DMS114 treated with DMSO at 0.1 percent for 48 hours (cell line): ENCODE measurements at regions not wholly inside any gene's neighbourhood (a gene's known extent, or its start where the extent isn't known, plus 50 kb on each side); places are given as distances from the start of the nearest gene placed in this dataset.

Experiments
- DNase-seq: peaks from one replicate; lab custom pipeline; 2025; ENCODE audit not compliant: unreplicated experiment; lab: John Stamatoyannopoulos, UW

GRCh38 chr5:124285071-124285470, 461.4 kb downstream of the ZNF608 start:
- DNase-seq: no peak

DNA sequence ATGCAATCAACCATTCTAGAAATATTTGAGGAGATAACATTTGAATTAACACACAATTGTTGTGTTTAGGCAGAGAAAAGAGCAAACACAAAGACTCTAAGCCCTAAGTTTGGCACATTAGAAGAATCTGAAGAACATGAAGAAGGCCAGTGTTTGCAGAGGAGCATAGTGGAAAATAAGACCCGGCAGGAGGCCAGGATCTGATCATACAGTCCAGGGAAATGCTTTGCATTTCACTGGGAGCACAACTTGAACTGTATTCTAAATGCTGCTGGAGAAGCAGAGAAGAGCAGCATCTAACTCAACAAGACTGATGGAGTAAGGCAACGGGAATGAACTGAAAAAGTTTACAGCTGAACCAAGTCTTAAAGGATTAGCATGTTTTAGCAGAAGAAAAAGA, 463.4 kb downstream of the ZNF608 start:
- no peak for DNase-seq

- no peak for DNase-seq
Measured at GRCh38 chr5:124280079-124280478, 466.4 kb downstream of the ZNF608 start.

DNA sequence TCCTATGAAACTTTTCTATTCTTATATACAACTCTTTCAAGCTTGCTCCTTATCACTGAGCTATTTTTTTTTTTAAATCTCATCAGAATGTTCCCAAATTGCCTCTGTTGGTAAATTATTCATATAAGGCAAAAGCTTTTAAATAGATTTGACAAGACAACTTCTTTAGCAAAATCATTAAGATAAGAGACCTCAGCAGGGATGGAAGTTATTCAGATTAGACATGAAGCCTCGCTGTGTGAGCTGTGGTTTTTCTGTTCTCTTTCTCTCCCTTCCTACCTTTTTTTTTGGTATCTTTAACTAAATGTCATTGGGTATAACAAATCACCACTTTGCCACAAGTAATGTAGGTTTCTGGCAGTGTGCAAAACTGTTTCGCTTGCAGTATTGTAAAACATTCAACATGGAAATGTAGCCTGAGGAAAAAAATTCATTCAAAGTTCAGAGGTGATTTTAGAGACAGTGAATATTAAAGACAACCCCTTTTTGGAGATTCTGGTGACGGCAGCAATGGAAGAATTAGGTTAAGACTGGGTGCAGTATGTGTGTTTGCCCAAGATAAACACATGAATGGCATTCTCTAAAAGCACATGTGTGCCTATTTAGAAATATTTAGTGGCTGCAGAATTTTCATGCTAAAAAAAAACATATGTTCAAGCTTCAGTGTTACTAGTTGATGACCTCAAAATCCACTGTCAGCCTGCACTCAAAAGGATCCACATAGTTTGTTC, 467.1 kb downstream of the ZNF608 start:
- DNase-seq: no peak

DNA sequence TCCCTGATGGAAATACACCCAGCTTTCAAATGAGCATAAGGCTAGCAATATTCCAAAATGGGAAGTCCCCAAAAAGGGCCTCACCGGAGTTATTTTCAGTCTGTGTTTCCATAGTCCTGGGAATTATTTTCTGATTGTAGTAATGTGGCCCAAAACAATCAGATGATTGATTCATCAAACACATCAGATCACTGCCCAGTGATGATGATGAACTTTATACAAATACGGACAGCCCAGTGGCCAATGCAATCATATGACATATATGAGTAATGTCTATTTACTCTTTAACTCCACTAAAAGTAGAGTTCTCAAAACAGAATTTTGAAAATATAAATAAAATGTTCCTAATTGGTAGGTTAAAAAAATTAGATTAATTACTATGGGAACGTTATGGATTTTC, 467.8 kb downstream of the ZNF608 start:
- no peak for DNase-seq

GRCh38 chr5:124277767-124278545, 468.5 kb downstream of the ZNF608 start:
- no peak for DNase-seq

GRCh38 chr5:124276166-124276565, 470.3 kb downstream of the ZNF608 start:
- DNase-seq: no peak

GRCh38 chr5:124274949-124275348, 471.5 kb downstream of the ZNF608 start:
- DNase-seq: no peak

DNA sequence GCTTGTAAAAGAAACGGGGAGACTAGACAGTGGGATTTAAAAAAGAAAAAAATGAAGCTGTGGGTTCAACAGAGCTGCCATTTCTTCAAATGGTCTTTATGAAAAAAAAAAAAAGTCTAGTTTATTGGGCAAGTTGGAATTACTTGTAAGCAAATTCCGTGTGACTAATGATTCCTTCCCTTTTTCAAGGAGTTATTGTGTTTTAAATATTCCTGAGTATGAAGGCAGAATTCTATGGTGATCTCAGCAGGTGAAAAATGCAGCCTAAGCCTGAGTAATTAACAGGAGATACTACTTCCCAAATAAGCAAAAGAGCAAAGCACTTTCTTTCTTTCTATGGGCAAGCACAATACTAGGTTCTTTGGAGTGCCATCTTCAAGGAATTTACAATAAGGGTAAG, 481.9 kb downstream of the ZNF608 start:
- DNase-seq: no peak

DNA sequence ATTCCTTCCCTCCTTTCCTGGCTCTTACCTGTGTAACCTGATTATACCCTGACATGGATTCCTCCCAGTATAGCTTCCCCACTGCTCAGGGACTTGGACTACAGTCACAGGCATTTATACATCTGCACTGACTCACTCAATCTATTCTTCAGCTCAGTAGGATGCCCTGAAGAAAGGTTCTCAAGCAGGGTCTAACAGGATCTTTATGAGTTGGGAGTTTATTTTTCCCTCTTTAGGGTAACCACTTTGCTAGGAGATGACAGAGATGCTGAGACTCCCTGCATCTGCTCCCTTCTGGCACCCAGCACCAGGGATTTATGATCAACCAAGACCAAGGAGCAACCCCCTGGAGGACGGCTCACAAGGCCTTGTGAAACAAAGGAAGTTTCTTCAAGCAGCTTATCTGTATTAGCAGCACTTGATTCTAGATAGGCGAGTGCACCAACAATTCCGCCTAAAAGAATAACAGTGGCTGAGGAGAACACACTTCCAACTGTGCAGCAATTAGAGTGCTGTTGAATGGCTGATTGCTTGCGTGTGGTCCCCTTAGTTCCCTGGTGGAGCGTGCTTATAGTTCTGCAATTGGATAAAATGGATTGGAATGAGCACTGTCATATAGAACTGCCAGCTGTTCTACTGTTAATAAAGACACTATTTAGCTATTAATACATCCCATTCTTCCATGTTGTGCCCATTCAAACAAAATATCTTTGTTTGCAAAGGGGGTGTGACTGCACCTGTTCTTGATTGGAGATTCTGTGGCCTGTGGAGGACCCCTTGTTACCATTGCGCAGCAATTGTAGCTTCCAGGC, 482.6 kb downstream of the ZNF608 start:
- no peak for DNase-seq

DNA sequence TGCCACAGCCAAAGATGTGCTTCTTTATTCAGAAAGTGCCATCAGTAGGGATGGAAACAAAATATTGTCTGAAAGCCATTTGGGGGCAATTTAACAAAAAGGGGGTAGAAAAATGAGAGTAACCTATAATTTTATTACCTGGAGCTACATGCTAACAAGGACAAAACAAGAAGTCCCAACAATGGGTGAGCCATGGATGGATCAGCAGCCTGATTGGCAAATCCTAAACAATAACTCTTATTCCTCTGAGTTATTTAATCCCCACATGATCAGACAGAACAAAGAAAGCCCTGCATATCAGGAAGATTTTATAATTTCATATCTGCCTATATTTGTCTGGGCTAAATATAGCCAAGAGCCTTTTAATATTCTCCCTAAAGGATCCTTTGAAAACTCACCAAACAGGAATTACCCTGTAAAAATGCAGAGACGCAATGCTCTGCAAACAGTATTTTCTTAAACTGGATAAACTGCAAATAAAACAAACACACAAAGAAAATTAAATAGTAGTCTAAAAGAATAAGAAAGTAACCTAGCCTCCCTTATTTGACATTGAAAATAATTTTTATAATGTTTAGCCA, 483.4 kb downstream of the ZNF608 start:
- no peak for DNase-seq

- DNase-seq: no peak
Measured at GRCh38 chr5:124262470-124262869, 484.0 kb downstream of the ZNF608 start.

DNA sequence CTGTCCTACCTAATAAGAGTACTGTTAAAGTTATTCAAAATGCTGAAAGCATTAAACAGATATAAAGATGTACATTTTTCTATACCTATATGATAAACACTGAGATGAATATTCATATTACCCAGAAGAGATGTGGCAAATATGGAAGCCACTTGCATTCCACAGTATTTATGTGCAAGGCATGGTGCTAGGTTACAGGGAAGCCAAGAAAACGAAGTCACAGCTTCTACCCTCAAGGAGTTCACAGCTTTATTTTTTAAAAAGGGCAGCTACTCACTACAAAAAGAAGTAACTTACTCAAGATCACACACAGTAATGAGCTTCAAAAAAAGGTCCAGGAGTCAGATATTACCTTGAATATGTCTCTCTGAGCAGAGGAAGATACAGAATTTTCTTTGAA, 484.6 kb downstream of the ZNF608 start:
- DNase-seq: no peak

DNA sequence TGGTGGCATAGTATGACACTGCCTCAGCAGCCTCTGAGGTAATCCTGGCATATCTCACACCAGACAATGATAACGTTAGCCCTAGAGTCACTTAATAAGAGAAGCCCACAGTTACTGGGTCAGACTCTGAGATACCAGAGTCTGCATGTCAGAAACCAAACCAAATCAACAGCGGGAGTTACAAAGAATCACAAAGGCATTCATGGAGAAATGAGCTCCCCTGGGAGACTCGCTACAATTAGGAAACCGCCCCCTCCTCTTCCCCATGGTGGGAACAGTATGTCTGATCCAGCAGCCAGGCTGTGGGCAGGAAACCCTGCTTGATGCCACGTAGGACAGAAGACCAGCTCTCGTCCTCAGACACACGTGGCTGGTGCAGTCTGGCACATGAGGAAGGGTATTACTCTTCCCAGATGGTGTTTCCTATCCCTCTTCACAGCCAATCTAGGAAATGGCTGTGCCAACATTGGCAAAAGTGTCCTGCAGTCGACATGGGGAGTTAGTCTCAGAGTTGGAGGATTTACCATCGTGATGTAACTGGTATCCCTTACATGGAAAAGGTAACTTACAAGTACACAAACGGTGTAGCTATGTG, 485.4 kb downstream of the ZNF608 start:
- no peak for DNase-seq

- DNase-seq: no peak
Measured at GRCh38 chr5:124259017-124259416, 487.4 kb downstream of the ZNF608 start.

GRCh38 chr5:124257048-124257447, 489.4 kb downstream of the ZNF608 start:
- DNase-seq: no peak

DNA sequence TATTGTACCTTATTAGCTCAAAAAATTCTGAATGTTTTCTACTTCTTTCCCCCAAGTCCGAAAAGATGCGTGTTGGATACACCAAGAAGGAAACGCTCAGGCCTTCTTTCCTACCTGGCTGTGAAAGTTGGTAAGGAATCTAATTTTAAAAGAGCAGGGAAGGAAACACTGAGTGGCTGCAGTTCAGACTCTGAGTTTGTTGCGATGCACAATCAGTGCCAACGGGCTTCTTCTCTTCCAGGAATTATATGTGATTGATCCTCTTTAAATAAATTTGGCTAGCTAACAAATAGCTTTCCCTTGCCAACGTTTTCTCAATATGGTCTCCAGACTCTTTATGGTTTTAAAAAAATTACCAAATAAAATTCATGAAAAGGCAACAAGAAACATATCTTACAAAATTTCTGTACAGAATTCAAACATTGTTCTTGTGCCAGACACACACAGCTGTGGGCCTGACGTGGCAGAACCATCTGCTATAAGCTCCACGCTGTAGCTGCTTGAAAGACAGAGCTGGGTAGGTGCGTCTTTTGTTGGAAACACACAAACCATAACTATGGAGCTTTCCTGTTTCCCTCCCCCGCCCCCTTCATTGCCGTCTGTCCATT, 493.1 kb downstream of the ZNF608 start:
- DNase-seq: no peak

DNA sequence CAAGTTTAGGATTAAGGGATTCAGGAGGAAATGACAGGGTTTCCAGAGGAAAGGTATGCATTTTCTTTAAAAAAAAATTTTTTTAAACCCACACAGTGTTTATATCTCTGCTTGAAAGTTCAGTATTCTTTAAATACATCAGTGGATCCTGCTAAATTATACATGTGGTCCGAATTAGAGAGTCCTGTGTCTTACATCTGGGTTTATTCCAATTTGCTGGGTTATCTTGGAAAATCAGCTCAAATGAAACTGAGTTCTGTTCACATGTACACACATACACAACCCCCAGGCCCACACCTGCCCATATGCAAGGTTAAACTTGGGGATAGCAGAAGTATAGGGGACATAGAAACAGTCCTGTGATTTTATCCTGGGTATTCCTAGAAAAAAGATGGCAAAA, 493.7 kb downstream of the ZNF608 start:
- no peak for DNase-seq

GRCh38 chr5:124252191-124252638, 494.2 kb downstream of the ZNF608 start:
- no peak for DNase-seq

GRCh38 chr5:124245276-124245675, 501.2 kb downstream of the ZNF608 start:
- no peak for DNase-seq
